ENCODE measurements at regions not wholly inside any gene's neighbourhood (a gene's known extent, or its start where the extent isn't known, plus 50 kb on each side); places are given as distances from the start of the nearest gene placed in this dataset.

DNA sequence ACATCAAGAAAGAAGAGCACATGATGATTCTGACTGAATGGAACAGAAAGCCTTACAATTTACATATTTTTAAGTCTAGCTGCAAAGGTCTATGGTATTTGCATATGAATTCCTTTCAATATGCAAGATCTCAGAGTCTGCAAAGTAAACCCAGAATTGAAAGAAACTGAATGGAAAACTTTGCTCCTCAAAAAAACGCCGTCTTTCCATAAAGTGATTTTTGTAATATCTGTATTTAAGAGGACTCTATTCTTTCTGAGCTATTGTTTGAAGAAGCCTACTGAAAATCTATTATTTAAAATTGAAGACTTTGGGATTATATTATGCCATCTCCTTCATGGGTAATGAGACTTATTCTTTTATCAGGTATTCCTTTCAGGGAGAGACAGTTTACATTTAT, 1894.4 kb downstream of the STIM2 start:
- no peak overlapping the region for H3K4me3 ChIP-seq (ENCODE audit: low read length in 3 of 3)
- H3K4me1 ChIP-seq (ENCODE audit: control insufficient read depth in 2 of 3, insufficient read depth in 2 of 3, low read depth in 1 of 3, low read length in 3 of 3) = no peaks in the 10 kb centered on the region
- no peak for FAIRE-seq
- H3K27ac ChIP-seq (ENCODE audit: low read depth in 2 of 2, low read length in 2 of 2) = no peak overlapping the region
- intact Hi-C loops (cut with DNase I) = no loop called here
- no peaks in the 10 kb centered on the region for H3K27me3 ChIP-seq (ENCODE audit: control insufficient read depth, insufficient read depth, low read length)
- no peak for DNase-seq
- TF ChIP-seq, protein P1, sequence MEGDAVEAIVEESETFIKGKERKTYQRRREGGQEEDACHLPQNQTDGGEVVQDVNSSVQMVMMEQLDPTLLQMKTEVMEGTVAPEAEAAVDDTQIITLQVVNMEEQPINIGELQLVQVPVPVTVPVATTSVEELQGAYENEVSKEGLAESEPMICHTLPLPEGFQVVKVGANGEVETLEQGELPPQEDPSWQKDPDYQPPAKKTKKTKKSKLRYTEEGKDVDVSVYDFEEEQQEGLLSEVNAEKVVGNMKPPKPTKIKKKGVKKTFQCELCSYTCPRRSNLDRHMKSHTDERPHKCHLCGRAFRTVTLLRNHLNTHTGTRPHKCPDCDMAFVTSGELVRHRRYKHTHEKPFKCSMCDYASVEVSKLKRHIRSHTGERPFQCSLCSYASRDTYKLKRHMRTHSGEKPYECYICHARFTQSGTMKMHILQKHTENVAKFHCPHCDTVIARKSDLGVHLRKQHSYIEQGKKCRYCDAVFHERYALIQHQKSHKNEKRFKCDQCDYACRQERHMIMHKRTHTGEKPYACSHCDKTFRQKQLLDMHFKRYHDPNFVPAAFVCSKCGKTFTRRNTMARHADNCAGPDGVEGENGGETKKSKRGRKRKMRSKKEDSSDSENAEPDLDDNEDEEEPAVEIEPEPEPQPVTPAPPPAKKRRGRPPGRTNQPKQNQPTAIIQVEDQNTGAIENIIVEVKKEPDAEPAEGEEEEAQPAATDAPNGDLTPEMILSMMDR (IDR thresholded peaks at IDR 0.05; ENCODE audit: borderline replicate concordance, extremely low read depth, insufficient read depth) = no peak
- no peaks in the 10 kb centered on the region for H3K9me3 ChIP-seq (ENCODE audit: control insufficient read depth in 2 of 3, insufficient read depth in 1 of 3, low read length in 3 of 3)
- H3K36me3 ChIP-seq (ENCODE audit: control insufficient read depth in 2 of 3, insufficient read depth in 3 of 3, low read length in 3 of 3) = no peaks in the 10 kb centered on the region
- H3K9ac ChIP-seq (ENCODE audit: low read length in 3 of 3) = no peak overlapping the region

DNA sequence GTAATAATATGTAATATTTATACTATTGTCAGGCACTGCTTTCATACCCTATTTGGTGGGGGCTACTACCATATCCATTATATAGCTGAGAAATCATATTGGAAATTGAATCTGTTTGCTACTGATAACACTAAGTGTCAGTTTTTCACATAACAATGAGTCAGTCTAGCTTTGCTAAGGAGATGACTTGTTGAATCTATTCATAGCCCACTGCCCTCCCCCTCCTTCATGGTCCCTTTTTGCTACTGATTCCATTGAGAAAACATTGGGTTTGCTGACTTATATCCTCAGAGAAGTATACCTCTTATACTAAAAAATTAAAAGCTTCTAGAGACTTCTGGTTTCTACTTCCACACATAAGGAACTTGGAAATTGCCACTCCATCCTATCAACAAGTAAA, 1898.4 kb downstream of the STIM2 start:
- no peaks in the 10 kb centered on the region for H3K36me3 ChIP-seq (ENCODE audit: control insufficient read depth in 2 of 3, insufficient read depth in 3 of 3, low read length in 3 of 3)
- H3K27ac ChIP-seq (ENCODE audit: low read depth in 2 of 2, low read length in 2 of 2) = no peak overlapping the region
- TF ChIP-seq, protein P1 (IDR thresholded peaks at IDR 0.05; ENCODE audit: borderline replicate concordance, extremely low read depth, insufficient read depth) = no peak
- no peaks in the 10 kb centered on the region for H3K4me1 ChIP-seq (ENCODE audit: control insufficient read depth in 2 of 3, insufficient read depth in 2 of 3, low read depth in 1 of 3, low read length in 3 of 3)
- H3K4me3 ChIP-seq (ENCODE audit: low read length in 3 of 3) = no peak overlapping the region
- no peak for FAIRE-seq
- DNase-seq = no peak
- H3K9me3 ChIP-seq (ENCODE audit: control insufficient read depth in 2 of 3, insufficient read depth in 1 of 3, low read length in 3 of 3) = no peaks in the 10 kb centered on the region
- intact Hi-C loops (cut with DNase I) = no loop called here
- H3K27me3 ChIP-seq (ENCODE audit: control insufficient read depth, insufficient read depth, low read length) = no peaks in the 10 kb centered on the region
- H3K9ac ChIP-seq (ENCODE audit: low read length in 3 of 3) = no peak overlapping the region

DNA sequence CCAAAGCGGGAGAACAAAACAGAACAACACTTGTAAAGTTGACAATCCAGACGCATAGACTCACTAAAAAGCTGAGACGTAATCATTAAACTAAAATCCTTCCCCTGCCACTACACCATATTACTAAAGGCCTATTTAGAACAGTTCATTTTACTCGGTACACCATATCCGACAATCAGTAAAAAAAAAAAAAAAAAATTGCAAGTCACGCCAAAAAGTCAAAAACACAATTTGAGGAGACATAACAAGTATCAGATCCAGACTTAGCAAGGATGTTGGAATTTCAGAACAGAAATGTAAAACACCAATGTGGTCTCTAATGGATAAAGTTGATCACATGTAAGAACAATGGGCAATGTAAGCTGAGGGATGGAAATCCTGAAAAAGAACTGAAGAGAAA, 1899.4 kb downstream of the STIM2 start:
- Histone ChIP-seq H3K4me1 (ENCODE audit: control insufficient read depth in 2 of 3, insufficient read depth in 2 of 3, low read depth in 1 of 3, low read length in 3 of 3) (no peaks in the 10 kb centered on the region), H3K9ac (ENCODE audit: low read length in 3 of 3) (no peak overlapping the region), H3K27me3 (ENCODE audit: control insufficient read depth, insufficient read depth, low read length) (no peaks in the 10 kb centered on the region), H3K27ac (ENCODE audit: low read depth in 2 of 2, low read length in 2 of 2) (no peak overlapping the region), H3K36me3 (ENCODE audit: control insufficient read depth in 2 of 3, insufficient read depth in 3 of 3, low read length in 3 of 3) (no peaks in the 10 kb centered on the region), H3K4me3 (ENCODE audit: low read length in 3 of 3) (no peak overlapping the region), H3K9me3 (ENCODE audit: control insufficient read depth in 2 of 3, insufficient read depth in 1 of 3, low read length in 3 of 3) (no peaks in the 10 kb centered on the region)
- DNase-seq (no peak), FAIRE-seq (no peak)
- intact Hi-C loops (cut with DNase I) = no loop called here
- TF ChIP-seq, protein P1 (IDR thresholded peaks at IDR 0.05; ENCODE audit: borderline replicate concordance, extremely low read depth, insufficient read depth) = no peak

DNA sequence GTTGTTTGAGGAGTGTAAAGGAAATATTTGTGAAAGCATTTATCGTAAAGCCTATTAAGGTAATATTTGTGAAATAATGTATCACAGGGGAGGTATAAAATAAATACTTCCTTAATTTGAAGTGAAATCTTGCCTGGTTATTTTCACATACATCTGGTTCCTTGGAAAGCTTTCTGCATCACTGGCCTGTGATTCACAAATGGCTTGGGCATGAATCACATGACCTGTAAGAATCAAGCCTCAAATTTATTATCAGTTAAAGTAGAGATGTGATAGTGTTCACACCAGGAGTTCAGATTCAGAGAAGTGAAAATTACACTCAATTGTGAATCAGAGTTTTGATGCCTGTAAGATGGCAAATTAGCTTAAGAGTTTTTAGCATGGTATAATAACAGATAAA, 1911.4 kb downstream of the STIM2 start:
- H3K36me3 ChIP-seq (ENCODE audit: control insufficient read depth in 2 of 3, insufficient read depth in 3 of 3, low read length in 3 of 3) = no peaks in the 10 kb centered on the region
- no peak overlapping the region for H3K4me3 ChIP-seq (ENCODE audit: low read length in 3 of 3)
- FAIRE-seq = no peak
- intact Hi-C loops (cut with DNase I) = no loop called here
- TF ChIP-seq, protein P1 (IDR thresholded peaks at IDR 0.05; ENCODE audit: borderline replicate concordance, extremely low read depth, insufficient read depth) = no peak
- H3K27ac ChIP-seq (ENCODE audit: low read depth in 2 of 2, low read length in 2 of 2) = no peak overlapping the region
- no peaks in the 10 kb centered on the region for H3K9me3 ChIP-seq (ENCODE audit: control insufficient read depth in 2 of 3, insufficient read depth in 1 of 3, low read length in 3 of 3)
- no peak for DNase-seq
- H3K9ac ChIP-seq (ENCODE audit: low read length in 3 of 3) = no peak overlapping the region
- H3K27me3 ChIP-seq (ENCODE audit: control insufficient read depth, insufficient read depth, low read length) = no peaks in the 10 kb centered on the region
- H3K4me1 ChIP-seq (ENCODE audit: control insufficient read depth in 2 of 3, insufficient read depth in 2 of 3, low read depth in 1 of 3, low read length in 3 of 3) = no peaks in the 10 kb centered on the region
